ENCODE measurements at regions not wholly inside any gene's neighbourhood (a gene's known extent, or its start where the extent isn't known, plus 50 kb on each side); places are given as distances from the start of the nearest gene placed in this dataset.
"Not testable (repeated sequence)": the region's sequence is repeated elsewhere in the genome, so short reads cannot be mapped to it uniquely, and the experiment has no call there.

DNA sequence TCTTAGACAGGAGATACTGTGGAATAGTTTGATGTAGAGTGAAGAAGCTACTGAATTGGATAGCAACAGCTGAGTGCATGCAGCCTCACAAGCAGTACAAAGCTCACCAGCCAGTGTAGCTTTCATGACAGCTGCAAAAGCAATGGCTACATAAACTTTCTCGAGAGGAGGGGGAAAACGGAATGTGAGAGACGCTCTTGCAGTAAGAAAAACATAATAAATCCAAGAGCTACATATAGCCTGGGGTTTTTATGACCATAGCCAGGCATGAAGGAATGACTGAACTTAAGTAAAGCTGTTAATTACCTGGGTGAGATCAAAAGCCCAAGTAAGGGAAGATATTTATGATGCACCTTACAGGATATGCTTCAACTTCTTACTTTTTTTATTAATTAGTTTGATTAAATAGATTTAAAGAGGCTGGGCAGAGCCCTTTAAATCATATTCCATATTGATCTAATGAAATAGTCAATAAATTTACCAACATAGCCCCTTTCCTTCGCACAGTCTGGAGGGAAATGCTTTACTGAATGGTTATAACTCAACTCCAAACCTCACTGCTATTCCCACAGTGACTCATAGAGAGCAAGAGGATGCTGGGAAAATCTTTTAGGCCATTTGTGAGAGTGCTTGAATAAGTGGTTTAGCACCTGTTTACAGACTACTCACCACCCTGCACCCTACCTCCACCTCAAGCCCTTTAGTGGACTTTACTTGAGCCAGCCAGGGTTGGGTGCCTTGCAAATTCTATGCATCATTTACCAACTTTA is 407.2 kb upstream of the CLINT1 start:
- no peak for DNase-seq (ENCODE audit: low read depth in 2 of 2)

DNA sequence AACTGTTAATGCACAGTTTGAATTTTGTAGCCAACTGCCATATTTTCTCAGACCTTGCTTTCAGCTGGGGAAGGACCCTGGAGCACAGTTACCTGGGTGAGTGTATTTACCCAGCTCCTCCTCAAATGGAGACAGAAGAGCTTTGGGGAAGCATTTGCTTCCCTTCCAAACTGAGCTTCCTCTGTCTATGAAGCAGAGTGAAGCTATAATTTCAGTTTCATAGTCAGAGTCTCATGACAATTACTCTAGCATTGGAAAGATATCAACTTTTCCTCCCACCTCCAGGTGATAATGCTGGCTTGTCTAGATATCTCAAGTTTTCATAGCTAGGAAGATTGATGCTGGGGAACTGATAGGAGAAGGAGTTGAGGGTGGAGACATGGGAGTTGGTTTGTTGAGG is 406.4 kb upstream of the CLINT1 start:
- DNase-seq (ENCODE audit: low read depth in 2 of 2) = no peak

DNA sequence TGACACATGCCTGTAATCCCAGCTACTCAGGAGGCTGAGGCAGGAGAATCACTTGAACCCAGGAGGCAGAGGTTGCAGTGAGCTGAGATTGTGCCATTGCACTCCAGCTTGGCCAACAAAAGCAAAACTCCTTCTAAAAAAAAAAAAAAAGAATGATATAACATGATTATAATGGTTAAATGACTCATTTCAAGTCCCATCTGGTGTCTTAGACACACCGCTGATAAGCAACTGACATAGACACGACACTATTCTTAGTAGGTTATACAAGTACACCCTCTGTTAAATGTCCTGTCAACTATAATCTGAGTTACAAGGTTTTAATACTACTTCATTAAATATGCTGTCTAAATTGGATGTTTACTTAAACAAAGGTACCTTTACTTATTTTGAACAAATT is 405.3 kb upstream of the CLINT1 start:
- no peak for DNase-seq (ENCODE audit: low read depth in 2 of 2)

DNA sequence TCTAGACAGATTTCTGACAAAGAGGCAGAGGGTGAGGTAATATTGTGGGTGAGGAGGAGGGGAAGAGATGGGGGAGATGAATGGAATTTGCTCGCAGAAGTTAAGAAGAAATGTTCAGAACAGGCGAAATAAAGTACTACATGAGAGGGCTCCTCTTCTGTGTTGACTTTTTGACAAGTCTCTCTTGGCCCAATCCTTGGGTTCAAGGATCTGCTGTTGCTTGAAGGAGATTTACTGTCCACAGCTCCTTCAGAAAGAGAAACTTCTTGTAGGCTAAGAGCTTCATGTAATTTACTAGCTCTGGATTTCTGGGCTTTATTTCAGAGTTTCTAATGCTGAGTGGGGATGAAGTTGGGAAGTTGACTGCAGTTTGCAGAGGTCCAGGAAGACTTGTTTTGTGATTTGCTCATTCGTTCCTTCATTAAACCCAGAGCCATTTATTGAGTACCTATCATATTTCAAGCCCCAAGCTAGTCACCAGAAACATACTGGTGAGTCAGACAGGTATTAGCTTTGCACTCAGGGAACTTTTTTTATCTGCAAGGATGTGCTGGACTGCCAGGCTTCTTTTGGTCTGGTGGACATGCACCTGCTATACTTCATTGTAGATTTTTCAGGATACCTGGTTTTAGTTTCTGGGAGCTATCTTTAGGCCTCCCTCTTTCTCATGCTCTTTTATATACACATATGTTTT is 402.9 kb upstream of the CLINT1 start:
- DNase-seq (ENCODE audit: low read depth in 2 of 2) = no peak

- no peak for DNase-seq (ENCODE audit: low read depth in 2 of 2)
Measured at GRCh38 chr5:158256096-158256495, 397.2 kb upstream of the CLINT1 start.

GRCh38 chr5:158255609-158256008 is 396.7 kb upstream of the CLINT1 start:
- DNase-seq (ENCODE audit: low read depth in 2 of 2) = no peak

- no peak for DNase-seq (ENCODE audit: low read depth in 2 of 2)
Measured at GRCh38 chr5:158246661-158247060, 387.7 kb upstream of the CLINT1 start.

- no peak for DNase-seq (ENCODE audit: low read depth in 2 of 2)
Measured at GRCh38 chr5:158245513-158245912, 386.6 kb upstream of the CLINT1 start.

DNA sequence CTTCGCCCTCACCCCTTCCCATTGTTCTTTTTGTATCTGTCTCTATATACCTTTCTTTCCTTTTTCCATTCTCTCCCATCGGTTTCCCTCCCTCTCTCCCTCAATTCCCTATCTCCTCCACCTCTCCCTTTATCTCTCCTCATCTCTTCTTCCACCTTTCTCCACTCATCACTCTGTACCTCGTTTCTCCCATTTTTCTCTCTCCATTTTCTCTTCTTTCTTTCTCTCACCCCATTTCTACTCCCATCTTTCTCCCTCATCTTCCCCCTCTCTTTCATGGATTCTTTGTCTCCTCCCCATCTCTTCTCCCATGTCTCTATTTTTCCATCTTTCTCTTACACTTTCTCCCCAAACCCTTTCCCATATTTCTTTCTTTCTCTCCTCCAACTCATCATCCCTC is 385.9 kb upstream of the CLINT1 start:
- no peak for DNase-seq (ENCODE audit: low read depth in 2 of 2)

- no peak for DNase-seq (ENCODE audit: low read depth in 2 of 2)
Measured at GRCh38 chr5:158236511-158237335, 377.8 kb upstream of the CLINT1 start.

DNA sequence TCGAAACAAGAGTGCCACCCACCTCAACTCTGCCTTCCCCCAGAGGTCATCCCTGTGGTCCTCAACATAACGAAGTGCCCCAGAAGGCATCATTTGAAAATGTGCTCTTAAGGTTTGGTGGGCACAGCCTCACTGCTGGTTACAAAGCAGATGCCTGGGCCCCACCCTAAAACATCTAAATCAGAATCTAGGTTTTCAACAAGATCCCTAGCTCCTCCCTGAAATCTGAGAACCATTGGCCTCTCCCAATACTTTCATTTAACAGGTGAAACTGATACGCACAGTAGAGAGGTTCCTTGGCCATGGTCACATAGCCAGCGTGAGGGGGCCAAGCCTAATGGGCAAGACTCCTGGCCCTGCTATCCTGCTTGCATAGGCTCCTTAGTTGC is 376.2 kb upstream of the CLINT1 start:
- no peak for DNase-seq (ENCODE audit: low read depth in 2 of 2)

DNA sequence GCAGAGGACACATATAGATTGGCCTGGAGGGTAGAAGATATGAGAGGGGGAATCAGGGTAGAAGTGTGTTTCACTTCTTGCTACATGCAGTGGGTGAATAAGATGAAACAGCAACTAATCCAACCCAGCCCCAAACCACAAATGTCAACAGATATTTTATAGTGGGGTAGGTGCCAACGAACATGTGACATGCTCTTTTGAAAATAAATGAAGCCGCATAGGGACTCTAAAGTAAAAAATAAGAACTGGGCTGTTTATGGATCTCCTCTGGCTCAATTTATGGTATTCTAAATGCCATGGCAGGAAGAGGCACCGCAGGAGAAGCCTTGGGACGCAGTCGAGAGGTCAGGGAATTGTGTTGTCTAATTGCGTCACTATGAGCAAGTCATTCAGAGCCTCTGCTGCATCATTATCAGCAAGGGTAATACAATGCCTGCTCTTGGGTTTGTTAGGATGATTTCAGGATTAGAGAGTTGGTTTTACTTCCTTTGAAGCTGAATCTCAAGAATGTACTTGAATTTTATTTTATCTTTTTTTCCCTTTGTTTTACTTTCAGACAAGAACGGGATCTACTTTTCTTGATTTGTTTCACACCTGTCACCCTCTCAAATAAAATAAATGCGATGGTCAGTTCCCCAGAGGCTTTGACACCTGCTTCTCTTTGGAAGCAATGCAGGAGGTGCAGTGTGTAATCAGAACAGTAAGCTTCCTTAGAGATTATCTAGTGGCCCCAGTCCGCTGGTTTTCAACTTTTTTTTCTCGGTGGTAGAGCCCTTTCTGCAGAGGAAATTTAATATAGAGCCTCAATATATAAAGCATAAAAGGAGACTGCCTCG is 375.6 kb upstream of the CLINT1 start:
- DNase-seq (ENCODE audit: low read depth in 2 of 2) = no peak

DNA sequence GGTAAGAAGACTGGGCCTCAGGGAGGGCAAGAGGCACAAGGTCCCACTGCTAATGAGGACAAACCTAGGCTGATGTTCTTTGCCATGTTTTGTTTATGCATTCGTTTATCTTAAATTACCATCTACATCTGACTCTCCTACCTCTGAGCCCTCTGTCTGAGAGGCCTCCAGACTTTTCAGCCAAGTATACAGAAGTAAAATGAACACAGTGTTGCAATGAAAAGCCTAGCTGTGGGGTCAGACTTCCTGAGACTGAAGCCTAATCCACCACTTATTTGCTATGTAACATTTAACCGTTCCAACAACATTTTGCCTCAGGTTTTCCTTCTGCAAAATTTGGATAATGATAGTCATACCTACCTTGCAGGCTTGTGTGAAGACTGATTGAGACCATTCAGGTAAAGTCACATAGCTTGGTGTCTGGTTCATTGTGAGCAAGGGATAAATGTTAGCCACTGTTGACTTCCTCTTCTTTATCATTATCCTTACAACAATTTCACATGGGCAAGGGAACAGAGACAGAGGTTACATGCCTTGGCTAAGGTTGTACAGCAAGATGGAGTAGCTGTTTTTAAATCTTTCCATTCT is 374.9 kb upstream of the CLINT1 start:
- DNase-seq (ENCODE audit: low read depth in 2 of 2) = no peak

GRCh38 chr5:158227314-158227713 is 368.4 kb upstream of the CLINT1 start:
- not testable (repeated sequence) for DNase-seq (ENCODE audit: low read depth in 2 of 2)

GRCh38 chr5:158226496-158226895 is 367.6 kb upstream of the CLINT1 start:
- no peak for DNase-seq (ENCODE audit: low read depth in 2 of 2)

DNA sequence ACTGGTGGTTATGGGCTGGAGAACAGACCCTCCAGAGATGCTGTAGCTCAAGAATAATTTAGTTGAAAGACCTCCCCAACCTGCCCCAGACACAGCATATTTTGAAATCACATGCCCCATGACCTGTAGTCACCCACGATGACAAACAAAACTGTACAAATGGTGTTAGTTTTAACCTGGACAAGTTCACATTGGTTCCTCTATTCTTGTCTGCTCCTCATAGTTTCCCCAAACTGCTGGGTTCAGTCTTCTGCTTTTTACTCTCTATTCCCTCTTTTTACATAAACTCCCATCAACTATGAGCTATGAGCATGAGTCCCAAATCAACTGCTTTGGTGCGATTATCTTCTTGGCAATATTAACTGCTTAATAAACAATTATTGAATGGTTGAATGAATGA is 365.3 kb upstream of the CLINT1 start:
- no peak for DNase-seq (ENCODE audit: low read depth in 2 of 2)

- DNase-seq (ENCODE audit: low read depth in 2 of 2) = no peak
Measured at GRCh38 chr5:158223054-158223600, 364.2 kb upstream of the CLINT1 start.

DNA sequence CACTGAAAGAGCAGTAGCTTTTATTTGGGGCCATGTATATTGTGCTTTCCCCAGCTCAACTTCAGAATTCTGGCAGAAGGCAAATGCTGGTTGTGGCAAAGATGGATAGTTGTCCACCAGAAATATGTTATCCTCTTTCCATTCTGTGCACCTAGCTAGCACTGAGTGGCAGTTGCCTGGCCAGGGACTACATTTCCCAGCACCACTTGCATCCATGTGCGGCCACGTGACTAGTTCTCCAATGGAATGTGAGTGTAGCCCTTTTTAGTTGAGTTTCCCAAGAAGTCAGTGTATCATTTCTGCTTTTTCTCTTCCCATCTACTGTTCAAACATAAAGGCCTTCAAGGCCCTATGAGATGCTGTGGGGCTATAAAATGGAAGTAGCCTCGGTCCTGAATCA is 354.0 kb upstream of the CLINT1 start:
- DNase-seq (ENCODE audit: low read depth in 2 of 2) = no peak

DNA sequence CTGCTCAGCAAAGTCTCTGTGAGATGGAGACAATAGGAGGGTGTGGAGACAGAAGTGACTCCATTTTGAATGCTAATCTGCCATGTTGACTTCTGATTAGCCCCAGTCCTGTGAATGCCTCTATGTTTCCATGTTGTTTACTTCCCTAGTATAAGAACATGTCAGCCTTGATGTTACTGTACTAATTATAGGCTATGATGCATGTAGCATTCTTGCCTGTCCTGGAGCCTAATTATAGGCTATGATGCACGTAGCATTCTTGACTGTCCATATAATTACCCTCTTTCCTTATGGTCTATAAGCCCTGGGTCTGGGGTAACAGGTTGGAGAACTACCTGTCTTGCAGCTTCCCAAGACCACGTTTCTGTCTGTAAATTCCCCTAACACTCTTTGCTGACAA is 353.3 kb upstream of the CLINT1 start:
- no peak for DNase-seq (ENCODE audit: low read depth in 2 of 2)

DNA sequence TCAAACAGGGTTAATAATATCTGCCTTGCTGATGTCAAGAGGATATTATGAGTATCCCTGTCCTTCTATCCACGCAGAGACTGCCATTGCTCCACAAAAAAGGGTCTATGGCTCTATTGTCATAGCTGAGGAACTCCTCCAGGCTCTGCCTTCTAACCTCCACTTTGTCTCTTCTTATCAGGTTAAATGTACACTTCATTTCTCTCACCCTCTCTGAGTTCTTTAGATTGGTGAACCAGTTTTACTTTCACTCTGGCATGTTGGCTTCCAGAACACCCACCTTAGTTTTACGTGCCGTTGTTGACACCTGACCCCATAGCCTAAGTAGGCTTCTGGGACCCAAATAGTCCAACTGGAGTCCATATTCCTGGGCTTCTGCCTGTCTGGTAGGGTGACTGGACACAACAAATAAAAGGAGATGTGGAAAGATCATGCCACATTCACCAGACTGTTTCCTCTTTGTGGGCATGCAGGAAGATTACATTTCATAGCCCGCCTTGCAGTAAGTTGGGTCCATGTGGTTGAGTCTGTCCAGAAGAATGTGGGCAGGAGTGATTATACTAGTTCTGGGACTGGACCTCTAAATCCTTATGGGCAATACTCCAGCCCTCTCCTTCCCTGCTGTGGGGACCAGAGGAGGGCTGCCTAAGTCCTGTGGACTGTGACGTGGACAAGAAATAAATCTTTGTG is 350.4 kb upstream of the CLINT1 start:
- no peak for DNase-seq (ENCODE audit: low read depth in 2 of 2)
